ENCODE measurements at regions not wholly inside any gene's neighbourhood (a gene's known extent, or its start where the extent isn't known, plus 50 kb on each side); places are given as distances from the start of the nearest gene placed in this dataset.

DNA sequence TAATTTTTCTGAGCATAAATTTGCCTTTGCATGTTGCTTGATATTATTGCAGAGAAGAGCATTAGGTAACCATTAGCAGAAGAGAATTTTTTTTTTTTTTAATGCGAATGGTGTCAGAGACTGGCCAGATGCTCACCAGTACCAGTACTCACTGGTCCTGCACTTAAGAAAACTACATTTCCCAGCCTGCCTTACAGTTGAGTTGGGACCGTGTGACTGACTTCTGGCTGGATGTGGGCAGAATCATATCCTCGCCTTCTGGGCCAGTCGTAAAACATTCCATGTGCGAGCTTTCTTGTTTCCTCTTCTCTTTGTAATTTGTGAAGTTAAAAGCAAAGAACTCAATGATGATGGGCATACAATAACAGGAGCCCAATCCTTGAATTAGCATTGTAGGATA lies 132.4 kb downstream of the LRRC30 start:
- H3K4me3 ChIP-seq (ENCODE audit: low read depth, low read length): no peak overlapping the region
- TF ChIP-seq, protein P1, sequence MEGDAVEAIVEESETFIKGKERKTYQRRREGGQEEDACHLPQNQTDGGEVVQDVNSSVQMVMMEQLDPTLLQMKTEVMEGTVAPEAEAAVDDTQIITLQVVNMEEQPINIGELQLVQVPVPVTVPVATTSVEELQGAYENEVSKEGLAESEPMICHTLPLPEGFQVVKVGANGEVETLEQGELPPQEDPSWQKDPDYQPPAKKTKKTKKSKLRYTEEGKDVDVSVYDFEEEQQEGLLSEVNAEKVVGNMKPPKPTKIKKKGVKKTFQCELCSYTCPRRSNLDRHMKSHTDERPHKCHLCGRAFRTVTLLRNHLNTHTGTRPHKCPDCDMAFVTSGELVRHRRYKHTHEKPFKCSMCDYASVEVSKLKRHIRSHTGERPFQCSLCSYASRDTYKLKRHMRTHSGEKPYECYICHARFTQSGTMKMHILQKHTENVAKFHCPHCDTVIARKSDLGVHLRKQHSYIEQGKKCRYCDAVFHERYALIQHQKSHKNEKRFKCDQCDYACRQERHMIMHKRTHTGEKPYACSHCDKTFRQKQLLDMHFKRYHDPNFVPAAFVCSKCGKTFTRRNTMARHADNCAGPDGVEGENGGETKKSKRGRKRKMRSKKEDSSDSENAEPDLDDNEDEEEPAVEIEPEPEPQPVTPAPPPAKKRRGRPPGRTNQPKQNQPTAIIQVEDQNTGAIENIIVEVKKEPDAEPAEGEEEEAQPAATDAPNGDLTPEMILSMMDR (IDR thresholded peaks at IDR 0.05; ENCODE audit: low read depth, low read length): no peak
- DNase-seq (ENCODE audit: low read depth, low spot score): no peak
- in situ Hi-C loops (cut with HindIII; ENCODE audit: low sequenced_read_pairs): no loop called here

- TF ChIP-seq, protein P1 (IDR thresholded peaks at IDR 0.05; ENCODE audit: low read depth, low read length): no peak
- no peak overlapping the region for H3K4me3 ChIP-seq (ENCODE audit: low read depth, low read length)
- no peak for DNase-seq (ENCODE audit: low read depth, low spot score)
- in situ Hi-C loops (cut with HindIII; ENCODE audit: low sequenced_read_pairs): no loop called here
Measured at GRCh38 chr18:7366597-7366996, 135.7 kb downstream of the LRRC30 start.

- DNase-seq (ENCODE audit: low read depth, low spot score): no peak
- in situ Hi-C loops (cut with HindIII; ENCODE audit: low sequenced_read_pairs): no loop called here
- H3K4me3 ChIP-seq (ENCODE audit: low read depth, low read length): no peak overlapping the region
- TF ChIP-seq, protein P1 (IDR thresholded peaks at IDR 0.05; ENCODE audit: low read depth, low read length): no peak
Measured at GRCh38 chr18:7367336-7367735, 136.4 kb downstream of the LRRC30 start.

DNA sequence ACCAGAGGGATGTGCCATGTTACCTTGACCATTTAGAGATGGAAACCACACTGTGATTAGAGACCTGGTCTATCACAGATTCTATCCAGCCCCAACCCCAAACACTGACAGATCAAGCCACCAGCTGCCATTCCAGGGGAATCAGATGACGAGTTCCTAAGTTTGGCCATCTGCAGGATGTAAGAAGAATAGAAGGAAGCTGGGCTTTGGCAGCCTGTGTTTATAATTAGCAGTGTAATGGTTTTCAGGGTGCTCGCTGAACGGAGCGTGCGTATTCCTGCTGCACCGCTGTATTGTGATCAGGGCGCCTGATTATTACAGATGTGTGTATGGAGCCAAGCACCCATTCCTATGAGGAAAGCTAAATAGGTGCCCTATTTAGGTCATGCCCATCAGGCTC lies 138.1 kb downstream of the LRRC30 start:
- DNase-seq (ENCODE audit: low read depth, low spot score): no peak
- no peak overlapping the region for H3K4me3 ChIP-seq (ENCODE audit: low read depth, low read length)
- TF ChIP-seq, protein P1 (IDR thresholded peaks at IDR 0.05; ENCODE audit: low read depth, low read length): no peak
- in situ Hi-C loops (cut with HindIII; ENCODE audit: low sequenced_read_pairs): no loop called here

- no peak for DNase-seq (ENCODE audit: low read depth, low spot score)
- in situ Hi-C loops (cut with HindIII; ENCODE audit: low sequenced_read_pairs): no loop called here
- TF ChIP-seq, protein P1 (IDR thresholded peaks at IDR 0.05; ENCODE audit: low read depth, low read length): no peak
- no peak overlapping the region for H3K4me3 ChIP-seq (ENCODE audit: low read depth, low read length)
Measured at GRCh38 chr18:7370375-7370774, 139.5 kb downstream of the LRRC30 start.

DNA sequence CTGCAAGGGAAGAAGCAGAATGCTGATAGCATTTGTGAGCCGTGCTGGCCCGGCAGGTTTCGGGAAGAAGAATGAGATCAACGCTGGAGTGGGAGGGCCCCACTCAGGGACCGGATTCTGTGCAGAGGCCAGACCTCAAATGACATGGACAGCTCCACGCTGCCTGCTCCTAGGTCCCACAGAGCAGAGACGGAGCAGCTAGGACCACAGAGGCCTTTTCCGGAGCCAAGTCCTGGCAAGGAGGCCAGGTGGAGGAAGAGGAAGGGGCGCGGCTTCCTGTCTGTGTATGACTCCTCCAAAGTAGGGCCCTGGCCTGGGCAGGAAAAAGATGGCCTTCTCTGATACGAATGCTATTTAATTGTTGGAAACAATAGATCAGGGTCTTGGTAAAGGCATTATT lies 139.9 kb downstream of the LRRC30 start:
- no peak overlapping the region for H3K4me3 ChIP-seq (ENCODE audit: low read depth, low read length)
- no peak for DNase-seq (ENCODE audit: low read depth, low spot score)
- TF ChIP-seq, protein P1 (IDR thresholded peaks at IDR 0.05; ENCODE audit: low read depth, low read length): no peak
- in situ Hi-C loops (cut with HindIII; ENCODE audit: low sequenced_read_pairs): no loop called here

DNA sequence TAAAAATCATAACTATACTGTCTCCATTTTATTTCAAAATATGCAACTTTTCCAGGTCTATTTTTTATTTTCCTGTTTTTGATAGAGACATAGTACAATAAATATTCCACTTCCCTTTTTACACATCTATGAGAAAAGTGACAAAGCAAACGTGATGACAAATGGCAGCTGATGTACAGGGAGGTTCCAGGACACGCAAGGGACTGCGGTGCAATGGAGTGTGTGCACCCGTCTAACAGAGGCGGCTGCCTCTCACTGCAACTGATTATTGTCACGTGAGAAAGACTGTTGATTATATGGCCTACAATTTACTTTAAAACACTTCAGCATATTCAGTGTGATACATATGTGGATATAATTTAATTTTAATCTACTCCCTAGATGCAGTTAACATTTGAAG lies 142.6 kb downstream of the LRRC30 start:
- TF ChIP-seq, protein P1 (IDR thresholded peaks at IDR 0.05; ENCODE audit: low read depth, low read length): no peak
- no peak for DNase-seq (ENCODE audit: low read depth, low spot score)
- in situ Hi-C loops (cut with HindIII; ENCODE audit: low sequenced_read_pairs): no loop called here
- H3K4me3 ChIP-seq (ENCODE audit: low read depth, low read length): no peak overlapping the region

Measured in astrocyte of the spinal cord (primary cell).